ENCODE measurements at regions not wholly inside any gene's neighbourhood (a gene's known extent, or its start where the extent isn't known, plus 50 kb on each side); places are given as distances from the start of the nearest gene placed in this dataset.

- peak; percentile 17 for DNase-seq (ENCODE audit: low spot score)
- Histone ChIP-seq H3K4me3 (no peak overlapping the region), H3K27ac (no peak overlapping the region)
- TF ChIP-seq CTCF (IDR thresholded peaks at IDR 0.05): no peak
Measured at GRCh38 chr10:117668327-117669008, 125.9 kb downstream of the EMX2 start.

GRCh38 chr10:117669122-117669521, 126.6 kb downstream of the EMX2 start:
- H3K27ac ChIP-seq: no peak overlapping the region
- TF ChIP-seq CTCF (IDR thresholded peaks at IDR 0.05): no peak
- peak; percentile 28 for DNase-seq (ENCODE audit: low spot score)
- H3K4me3 ChIP-seq: no peak overlapping the region

GRCh38 chr10:117670116-117670904, 127.8 kb downstream of the EMX2 start:
- Histone ChIP-seq H3K27ac (no peak overlapping the region), H3K4me3 (no peak overlapping the region)
- peak; percentile 28 for DNase-seq (ENCODE audit: low spot score)
- TF ChIP-seq CTCF (IDR thresholded peaks at IDR 0.05): no peak

- peak; percentile 22 for DNase-seq (ENCODE audit: low spot score)
- no peak overlapping the region for H3K27ac ChIP-seq
- no peak overlapping the region for H3K4me3 ChIP-seq
- no peak for TF ChIP-seq CTCF (IDR thresholded peaks at IDR 0.05)
Measured at GRCh38 chr10:117673230-117674010, 130.9 kb downstream of the EMX2 start.

- H3K27ac ChIP-seq: no peak overlapping the region
- peak; percentile 11 for DNase-seq (ENCODE audit: low spot score)
- H3K4me3 ChIP-seq: no peak overlapping the region
- no peak for TF ChIP-seq CTCF (IDR thresholded peaks at IDR 0.05)
Measured at GRCh38 chr10:117674201-117674600, 131.7 kb downstream of the EMX2 start.

- peak; percentile 11 for DNase-seq (ENCODE audit: low spot score)
- H3K27ac ChIP-seq: no peak overlapping the region
- no peak overlapping the region for H3K4me3 ChIP-seq
- no peak for TF ChIP-seq CTCF (IDR thresholded peaks at IDR 0.05)
Measured at GRCh38 chr10:117674646-117675045, 132.1 kb downstream of the EMX2 start.

All from coronary artery (tissue), 2 donors.